ENCODE measurements at regions not wholly inside any gene's neighbourhood (a gene's known extent, or its start where the extent isn't known, plus 50 kb on each side); places are given as distances from the start of the nearest gene placed in this dataset.

- Histone ChIP-seq H3K27me3 (ENCODE audit: control insufficient read depth, insufficient read depth, low read length) (peaks cover 5% of the 10 kb centered on the region), H3K4me3 (ENCODE audit: low read depth in 2 of 2, low read length in 2 of 2) (no peak overlapping the region), H3K4me1 (ENCODE audit: control insufficient read depth, insufficient read depth, low read length) (no peaks in the 10 kb centered on the region), H3K36me3 (ENCODE audit: control insufficient read depth, insufficient read depth, low read length) (no peaks in the 10 kb centered on the region), H3K9me3 (ENCODE audit: control insufficient read depth, insufficient read depth, low read depth, low read length) (no peaks in the 10 kb centered on the region), H3K27ac (ENCODE audit: low read length) (no peak overlapping the region)
- POLR2A ChIA-PET: no interaction called here
- TF ChIP-seq SIN3A (IDR thresholded peaks at IDR 0.05; ENCODE audit: borderline replicate concordance, insufficient read depth, low read depth, low read length) (no peak), CTCF (IDR thresholded peaks at IDR 0.05) (no peak), REST (IDR thresholded peaks at IDR 0.05; ENCODE audit: insufficient read depth in 1 of 2, low read depth in 2 of 2, low read length in 1 of 2) (no peak), TCF7L2 (IDR thresholded peaks at IDR 0.05; ENCODE audit: low read depth, low read length) (no peak), POLR2AphosphoS5 (IDR thresholded peaks at IDR 0.05; ENCODE audit: low read depth, low read length) (no peak)
- no peak for DNase-seq (ENCODE audit: low read depth, low spot score)
- intact Hi-C loops (cut with micrococcal nuclease; ENCODE audit: unreplicated experiment): no loop called here
- ATAC-seq: no peak
- BruUV-seq (replicated peaks): no TSS peak
- in situ Hi-C loops (cut with HindIII; ENCODE audit: low pct_unique_long_range_greater_than_20kb, low sequenced_read_pairs): no loop called here
- CTCF ChIA-PET: no interaction called here
Measured at GRCh38 chr20:52279706-52280105, 88.1 kb upstream of the ZFP64 start.

- no peaks in the 10 kb centered on the region; the same call in 1 of the 2 replicates for H3K27me3 ChIP-seq (ENCODE audit: control insufficient read depth, insufficient read depth, low read length)
- POLR2A ChIA-PET: no interaction called here
- intact Hi-C loops (cut with micrococcal nuclease; ENCODE audit: unreplicated experiment): no loop called here
- CTCF ChIA-PET: no interaction called here
- H3K36me3 ChIP-seq (ENCODE audit: control insufficient read depth, insufficient read depth, low read length): no peaks in the 10 kb centered on the region
- H3K4me3 ChIP-seq (ENCODE audit: low read depth in 2 of 2, low read length in 2 of 2): no peak overlapping the region
- H3K4me1 ChIP-seq (ENCODE audit: control insufficient read depth, insufficient read depth, low read length): no peaks in the 10 kb centered on the region
- ATAC-seq (no peak), DNase-seq (ENCODE audit: low read depth, low spot score) (no peak)
- BruUV-seq (replicated peaks): no TSS peak
- TF ChIP-seq POLR2AphosphoS5 (IDR thresholded peaks at IDR 0.05; ENCODE audit: low read depth, low read length) (no peak), TCF7L2 (IDR thresholded peaks at IDR 0.05; ENCODE audit: low read depth, low read length) (peak; percentile 91)
- H3K9me3 ChIP-seq (ENCODE audit: control insufficient read depth, insufficient read depth, low read depth, low read length): no peaks in the 10 kb centered on the region
- peak overlapping the region; percentile 72 for H3K27ac ChIP-seq (ENCODE audit: low read length)
- in situ Hi-C loops (cut with HindIII; ENCODE audit: low pct_unique_long_range_greater_than_20kb, low sequenced_read_pairs): no loop called here
Measured at GRCh38 chr20:52275181-52275691, 83.7 kb upstream of the ZFP64 start.

GRCh38 chr20:52270696-52271095 is 79.1 kb upstream of the ZFP64 start:
- no peaks in the 10 kb centered on the region for H3K9me3 ChIP-seq (ENCODE audit: control insufficient read depth, insufficient read depth, low read depth, low read length)
- H3K4me1 ChIP-seq (ENCODE audit: control insufficient read depth, insufficient read depth, low read length): no peaks in the 10 kb centered on the region
- H3K36me3 ChIP-seq (ENCODE audit: control insufficient read depth, insufficient read depth, low read length): no peaks in the 10 kb centered on the region
- no peaks in the 10 kb centered on the region; the same call in 1 of the 2 replicates for H3K27me3 ChIP-seq (ENCODE audit: control insufficient read depth, insufficient read depth, low read length)
- BruUV-seq (replicated peaks): no TSS peak
- no peak for TF ChIP-seq POLR2AphosphoS5 (IDR thresholded peaks at IDR 0.05; ENCODE audit: low read depth, low read length)
- TF ChIP-seq TCF7L2 (IDR thresholded peaks at IDR 0.05; ENCODE audit: low read depth, low read length): no peak
- TF ChIP-seq REST (IDR thresholded peaks at IDR 0.05; ENCODE audit: insufficient read depth in 1 of 2, low read depth in 2 of 2, low read length in 1 of 2): no peak
- no peak for TF ChIP-seq CTCF (IDR thresholded peaks at IDR 0.05)
- no peak for TF ChIP-seq SIN3A (IDR thresholded peaks at IDR 0.05; ENCODE audit: borderline replicate concordance, insufficient read depth, low read depth, low read length)
- POLR2A ChIA-PET: no interaction called here
- in situ Hi-C loops (cut with HindIII; ENCODE audit: low pct_unique_long_range_greater_than_20kb, low sequenced_read_pairs): no loop called here
- H3K27ac ChIP-seq (ENCODE audit: low read length): no peak overlapping the region
- ATAC-seq (no peak), DNase-seq (ENCODE audit: low read depth, low spot score) (no peak)
- CTCF ChIA-PET: interaction anchor here (0.6 kb wide), 1 partner anchor 143 kb away, joined by 3 read pairs; no protein-coding TSS in a partner anchor
- intact Hi-C loops (cut with micrococcal nuclease; ENCODE audit: unreplicated experiment): no loop called here
- H3K4me3 ChIP-seq (ENCODE audit: low read depth in 2 of 2, low read length in 2 of 2): no peak overlapping the region
